Astrocyte (in vitro differentiated cells and primary cell): ENCODE measurements at regions not wholly inside any gene's neighbourhood (a gene's known extent, or its start where the extent isn't known, plus 50 kb on each side); places are given as distances from the start of the nearest gene placed in this dataset.

Source experiments
- CTCF ChIP-seq: IDR thresholded peaks from 2 replicates; pipeline ENCODE4 v1.5.1; 2011; ENCODE audit warnings: low read depth, mild to moderate bottlenecking, inconsistent platforms, low read length, moderate library complexity; ENCODE audit not compliant: insufficient read depth
- EZH2 ChIP-seq: IDR thresholded peaks from 2 replicates; pipeline ENCODE4 v1.6.1; 2012; ENCODE audit warnings: mild to moderate bottlenecking, low read length, inconsistent platforms; ENCODE audit not compliant: insufficient read depth

DNA sequence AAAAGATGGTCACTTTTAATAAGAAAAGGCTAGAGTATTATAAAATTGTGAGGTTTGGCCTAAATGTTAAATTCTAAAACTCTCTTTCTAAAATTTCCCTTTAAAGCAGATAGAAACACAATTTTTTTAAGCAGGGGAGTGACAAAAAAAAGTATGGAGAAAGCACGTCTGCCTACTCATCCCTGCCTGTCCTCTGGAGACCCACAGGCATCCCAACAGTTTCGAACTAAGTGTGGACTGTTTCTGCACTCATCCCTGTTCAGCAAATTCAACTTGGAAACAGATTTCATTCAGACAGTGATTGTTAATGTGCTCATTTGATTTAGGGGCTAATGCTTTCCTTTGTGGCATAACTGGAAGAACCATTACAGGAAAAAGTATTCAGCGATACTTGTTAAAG lies 192.6 kb upstream of the CXCL12 start:
- no peak for TF ChIP-seq EZH2
- TF ChIP-seq CTCF: no peak
